Right lobe of liver (tissue), 6 donors: ENCODE measurements at regions not wholly inside any gene's neighbourhood (a gene's known extent, or its start where the extent isn't known, plus 50 kb on each side); places are given as distances from the start of the nearest gene placed in this dataset.

Source experiments
- ATAC-seq, 4 donors: fragments of 200-7000 bp; cut with Tn5 transposase; one replicate each; pipeline ENCODE4 v1.9.1; 2020; ENCODE audit warnings: mild to moderate bottlenecking in 4 of 4, moderate library complexity in 4 of 4
- DNase-seq, 3 donors: peaks; one replicate each; pipeline ENCODE4 v3.0.0-alpha.2; 2020
- H3K27ac ChIP-seq, 3 donors: fragments of 200-600 bp; one replicate each; pipeline ENCODE4 v1.8.0; 2022
- H3K27me3 ChIP-seq, 2 donors: fragments of 200-600 bp; one replicate each; pipeline ENCODE4 v1.8.0; 2022
- H3K36me3 ChIP-seq, 4 donors: fragments of 200-600 bp; sonication (generic) in 1 of 4; one replicate each; pipeline versions ENCODE4 v1.5.1 to v1.8.0; 2017 to 2022; ENCODE audit warnings: control low read depth in 1 of 4
- H3K4me1 ChIP-seq, 4 donors: fragments of 200-600 bp; sonication (generic) in 1 of 4; one replicate each; pipeline versions ENCODE4 v1.5.1 to v1.8.0; 2017 to 2022; ENCODE audit warnings: control low read depth in 1 of 4
- H3K4me3 ChIP-seq, 3 donors: fragments of 200-600 bp; one replicate each; pipeline ENCODE4 v1.8.0; 2022
- H3K9me3 ChIP-seq, 4 donors: fragments of 200-600 bp; sonication (generic) in 1 of 4; one replicate each; pipeline versions ENCODE4 v1.5.1 to v1.8.0; 2017 to 2022; ENCODE audit warnings: control low read depth in 1 of 4
- POLR2A ChIP-seq: fragments of 450-650 bp; IDR thresholded peaks from one replicate; pipeline ENCODE4 v1.6.1; 2017; ENCODE audit warnings: antibody characterized with exemption, mild to moderate bottlenecking
- WGBS: methylation state at CpG from one replicate; pipeline ENCODE4 v1.1.6; 2018; ENCODE audit warnings: low coverage, low lambda C conversion rate; ENCODE audit not compliant: insufficient coverage; ENCODE audit errors: missing lambda C conversion rate; 5-methylcytosine and 5-hydroxymethylcytosine counted together
- intact Hi-C, 2 donors: fragments of 100-400 bp; cut with DNase I; formaldehyde crosslinking; loops; one replicate each; pipeline versions ENCODE4 v1.11.2 to v1.14.1; 2022
- TF ChIP-seq, protein P1 (sequence below), 4 donors: fragments of 200-600 bp in 3 of 4; fragments of 450-650 bp in 1 of 4; IDR thresholded peaks; one replicate each; pipeline versions ENCODE4 v1.5.1 to v1.8.0; 2016 to 2022; ENCODE audit warnings: antibody characterized with exemption in 4 of 4, mild to moderate bottlenecking in 2 of 4
- donor health status: DM: no; HTN: yes; CAD: no.
- donor health status: DM: no; HTN: no; CAD: no.
- donor health status: DM: no; HTN: no; CAD: no.
- donor health status: DM: no; HTN: yes; CAD: no.
- donor health status: DM: no; HTN: yes; CAD: no.

DNA sequence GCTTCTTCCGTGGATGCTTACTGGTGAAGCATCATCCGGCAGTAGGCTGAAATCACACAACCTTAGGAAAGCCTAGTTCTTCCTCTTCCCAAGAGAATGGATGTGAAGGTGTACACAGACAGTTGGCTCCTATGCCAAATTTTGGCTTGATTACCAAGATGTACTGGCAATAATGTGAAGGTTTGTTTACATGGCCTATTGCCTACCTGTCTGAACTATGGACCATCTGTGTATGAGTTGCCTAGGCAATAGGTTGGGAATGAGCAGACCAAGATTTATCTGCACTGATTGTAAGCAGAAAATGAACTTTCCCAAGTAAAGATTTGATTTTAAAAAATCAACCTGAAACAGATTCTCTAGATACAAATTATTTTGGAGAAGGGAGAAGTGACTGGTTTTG, 325.9 kb upstream of the SORCS1 start:
- peak in 1 of 3 donors; percentile 53 for DNase-seq
- H3K27ac ChIP-seq, result no peak overlapping the region
- TF ChIP-seq POLR2A, result no peak
- TF ChIP-seq, protein P1, sequence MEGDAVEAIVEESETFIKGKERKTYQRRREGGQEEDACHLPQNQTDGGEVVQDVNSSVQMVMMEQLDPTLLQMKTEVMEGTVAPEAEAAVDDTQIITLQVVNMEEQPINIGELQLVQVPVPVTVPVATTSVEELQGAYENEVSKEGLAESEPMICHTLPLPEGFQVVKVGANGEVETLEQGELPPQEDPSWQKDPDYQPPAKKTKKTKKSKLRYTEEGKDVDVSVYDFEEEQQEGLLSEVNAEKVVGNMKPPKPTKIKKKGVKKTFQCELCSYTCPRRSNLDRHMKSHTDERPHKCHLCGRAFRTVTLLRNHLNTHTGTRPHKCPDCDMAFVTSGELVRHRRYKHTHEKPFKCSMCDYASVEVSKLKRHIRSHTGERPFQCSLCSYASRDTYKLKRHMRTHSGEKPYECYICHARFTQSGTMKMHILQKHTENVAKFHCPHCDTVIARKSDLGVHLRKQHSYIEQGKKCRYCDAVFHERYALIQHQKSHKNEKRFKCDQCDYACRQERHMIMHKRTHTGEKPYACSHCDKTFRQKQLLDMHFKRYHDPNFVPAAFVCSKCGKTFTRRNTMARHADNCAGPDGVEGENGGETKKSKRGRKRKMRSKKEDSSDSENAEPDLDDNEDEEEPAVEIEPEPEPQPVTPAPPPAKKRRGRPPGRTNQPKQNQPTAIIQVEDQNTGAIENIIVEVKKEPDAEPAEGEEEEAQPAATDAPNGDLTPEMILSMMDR (IDR thresholded peaks at IDR 0.05), result no peak
- ATAC-seq, result peak; percentile 95 to 99 (median 98)
- no peaks in the 10 kb centered on the region for H3K27me3 ChIP-seq
- H3K4me3 ChIP-seq, result no peak overlapping the region
- intact Hi-C loops, result no loop called here
- H3K4me1 ChIP-seq, result peaks cover 0 to 4% (median 0%) of the 10 kb centered on the region in 4 donors
- no peaks in the 10 kb centered on the region for H3K9me3 ChIP-seq
- 34% methylated on average over 2 of the region's 2 CpGs for WGBS
- no peaks in the 10 kb centered on the region for H3K36me3 ChIP-seq

DNA sequence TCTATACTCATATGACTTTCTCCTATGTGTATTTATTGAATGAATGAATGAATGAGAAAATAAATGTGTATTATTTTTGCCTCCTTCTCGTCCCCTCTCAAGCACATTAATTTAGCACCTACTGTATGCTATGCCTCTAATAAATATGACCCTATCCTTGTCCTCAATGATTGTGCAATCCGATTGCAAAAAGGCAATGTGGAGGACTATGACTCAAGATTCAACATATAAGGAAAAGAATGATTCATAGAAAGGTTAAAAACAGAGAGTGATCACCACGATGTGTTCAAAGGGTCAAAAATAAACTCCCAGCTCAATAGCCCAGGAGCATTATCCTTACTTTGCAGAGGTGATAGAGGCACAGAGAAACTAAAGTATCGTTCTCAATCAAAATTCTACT, 322.8 kb upstream of the SORCS1 start:
- no peak for TF ChIP-seq POLR2A
- TF ChIP-seq, protein P1 (IDR thresholded peaks at IDR 0.05), result no peak
- no peak overlapping the region for H3K27ac ChIP-seq
- ATAC-seq, result no peak
- H3K4me3 ChIP-seq, result no peak overlapping the region
- H3K9me3 ChIP-seq, result no peaks in the 10 kb centered on the region
- no peaks in the 10 kb centered on the region for H3K27me3 ChIP-seq
- no peak for DNase-seq
- WGBS, result 52% methylated on average over 4 of the region's 4 CpGs
- peaks cover 0 to 4% (median 0%) of the 10 kb centered on the region in 4 donors for H3K4me1 ChIP-seq
- H3K36me3 ChIP-seq, result no peaks in the 10 kb centered on the region
- intact Hi-C loops, result no loop called here

DNA sequence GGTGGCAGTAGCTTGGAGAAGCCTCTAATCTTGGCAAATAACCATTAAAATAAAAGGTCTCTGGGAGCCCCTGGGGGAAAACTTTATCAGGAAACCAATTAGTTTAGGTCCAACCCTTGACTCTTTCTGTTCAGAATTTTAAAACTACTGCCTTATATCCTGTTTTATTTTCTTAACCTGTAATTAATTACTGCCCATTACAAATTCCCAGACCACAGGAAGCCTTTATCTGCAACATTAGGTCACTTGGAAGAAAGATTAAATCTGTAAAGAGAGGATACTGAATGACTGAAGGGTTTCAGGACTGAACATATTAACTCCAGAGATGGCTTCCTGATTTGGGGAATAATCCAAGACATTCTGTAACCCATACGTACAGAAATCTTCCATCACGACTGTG, 320.5 kb upstream of the SORCS1 start:
- Histone ChIP-seq H3K27ac (no peak overlapping the region), H3K36me3 (no peaks in the 10 kb centered on the region), H3K9me3 (no peaks in the 10 kb centered on the region), H3K4me3 (no peak overlapping the region), H3K27me3 (no peaks in the 10 kb centered on the region), H3K4me1 (no peaks in the 10 kb centered on the region)
- DNase-seq (no peak), ATAC-seq (no peak)
- TF ChIP-seq, protein P1 (IDR thresholded peaks at IDR 0.05), result no peak
- no peak for TF ChIP-seq POLR2A
- intact Hi-C loops, result no loop called here
- WGBS, result 64% methylated on average over 2 of the region's 2 CpGs

DNA sequence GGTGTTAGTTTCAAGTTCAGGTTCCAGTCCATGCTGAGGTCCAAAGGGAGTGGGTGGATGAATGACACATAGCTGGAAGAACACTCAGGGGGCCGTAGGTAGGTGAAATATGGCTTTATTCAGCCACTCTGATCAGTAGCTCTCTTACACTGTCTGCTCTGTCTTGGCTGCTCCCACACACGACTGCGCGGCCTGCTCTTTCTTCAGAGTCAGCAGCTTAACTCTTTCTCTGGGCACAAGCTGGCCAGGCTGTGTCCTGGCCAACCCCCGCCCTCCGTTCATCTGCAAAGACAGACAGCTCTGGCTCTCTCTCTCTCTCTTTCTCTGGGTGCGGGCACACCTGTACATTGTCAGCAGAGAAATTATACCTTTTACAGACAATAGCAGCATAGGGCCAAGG, 317.4 kb upstream of the SORCS1 start:
- WGBS, result 73% methylated on average over 7 of the region's 7 CpGs
- H3K4me3 ChIP-seq, result no peak overlapping the region
- no peaks in the 10 kb centered on the region for H3K9me3 ChIP-seq
- DNase-seq, result no peak
- no peak overlapping the region for H3K27ac ChIP-seq
- H3K4me1 ChIP-seq, result no peaks in the 10 kb centered on the region
- TF ChIP-seq POLR2A, result no peak
- TF ChIP-seq, protein P1 (IDR thresholded peaks at IDR 0.05), result no peak
- H3K27me3 ChIP-seq, result no peaks in the 10 kb centered on the region
- no peak for ATAC-seq
- H3K36me3 ChIP-seq, result no peaks in the 10 kb centered on the region
- intact Hi-C loops, result no loop called here

DNA sequence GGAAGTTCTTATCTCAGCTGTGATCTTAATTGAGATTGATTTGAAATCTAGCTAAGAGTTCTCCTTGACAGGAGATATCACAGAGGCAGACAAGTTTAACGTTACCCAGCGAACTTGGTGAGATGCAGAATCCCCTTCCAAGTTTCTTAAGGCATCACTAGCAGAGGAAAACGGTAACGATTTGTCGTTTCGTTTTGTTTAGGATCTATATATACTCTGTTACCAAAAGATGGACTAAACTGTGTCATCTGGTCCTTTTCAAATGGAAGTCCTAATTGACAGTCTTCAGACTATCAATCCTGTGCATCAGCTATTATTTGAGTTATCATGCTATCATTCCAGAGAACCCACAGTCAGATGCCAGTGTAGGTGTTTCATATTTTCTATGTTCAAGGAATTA, 316.7 kb upstream of the SORCS1 start:
- DNase-seq (no peak), ATAC-seq (no peak)
- Histone ChIP-seq H3K36me3 (no peaks in the 10 kb centered on the region), H3K4me3 (no peak overlapping the region), H3K9me3 (no peaks in the 10 kb centered on the region), H3K27me3 (no peaks in the 10 kb centered on the region), H3K27ac (no peak overlapping the region), H3K4me1 (peaks cover 0 to under 1% (median 0%) of the 10 kb centered on the region in 4 donors)
- WGBS, result 86% methylated on average over 6 of the region's 6 CpGs
- TF ChIP-seq, protein P1 (IDR thresholded peaks at IDR 0.05), result no peak
- TF ChIP-seq POLR2A, result no peak
- intact Hi-C loops, result no loop called here
